GM18505 (cell line): ENCODE measurements at regions not wholly inside any gene's neighbourhood (a gene's known extent, or its start where the extent isn't known, plus 50 kb on each side); places are given as distances from the start of the nearest gene placed in this dataset.
"Not testable (repeated sequence)": the region's sequence is repeated elsewhere in the genome, so short reads cannot be mapped to it uniquely, and the experiment has no call there.

Source experiments
- ATAC-seq: cut with Tn5 transposase; IDR thresholded peaks from one replicate; pipeline ENCODE4 v1.9.1; 2021; ENCODE audit not compliant: unreplicated experiment
- POLR2A ChIP-seq: IDR thresholded peaks from 4 replicates; pipeline ENCODE4 v1.6.1; 2011; ENCODE audit warnings: borderline replicate concordance; ENCODE audit not compliant: insufficient read depth, insufficient read length; ENCODE audit errors: extremely low read depth

GRCh38 chr11:90329043-90329442 is 106.2 kb upstream of the CHORDC1 start:
- TF ChIP-seq POLR2A: no peak

GRCh38 chr11:90326647-90327046 is 103.8 kb upstream of the CHORDC1 start:
- ATAC-seq: no peak
- no peak for TF ChIP-seq POLR2A

More at GRCh38 chr11:90329043-90329442, 106.2 kb upstream of the CHORDC1 start:
- no peak for ATAC-seq

GRCh38 chr11:90323289-90323688 is 100.4 kb upstream of the CHORDC1 start:
- ATAC-seq: no peak

GRCh38 chr11:90321018-90321417 is 98.2 kb upstream of the CHORDC1 start:
- ATAC-seq: no peak
- no peak for TF ChIP-seq POLR2A

More at GRCh38 chr11:90323289-90323688, 100.4 kb upstream of the CHORDC1 start:
- no peak for TF ChIP-seq POLR2A

GRCh38 chr11:90318651-90319050 is 95.8 kb upstream of the CHORDC1 start:
- no peak for TF ChIP-seq POLR2A
- ATAC-seq: no peak

GRCh38 chr11:90310210-90310609 is 87.4 kb upstream of the CHORDC1 start:
- ATAC-seq: no peak
- TF ChIP-seq POLR2A: no peak

GRCh38 chr11:90309693-90310092 is 86.8 kb upstream of the CHORDC1 start:
- TF ChIP-seq POLR2A: no peak
- no peak for ATAC-seq

GRCh38 chr11:90294526-90294925 is 71.7 kb upstream of the CHORDC1 start:
- no peak for ATAC-seq
- TF ChIP-seq POLR2A: no peak

GRCh38 chr11:90294091-90294490 is 71.2 kb upstream of the CHORDC1 start:
- no peak for ATAC-seq
- TF ChIP-seq POLR2A: no peak

- ATAC-seq: no peak
Observed at GRCh38 chr11:90288212-90288821, 65.5 kb upstream of the CHORDC1 start.

GRCh38 chr11:90286640-90287039 is 63.8 kb upstream of the CHORDC1 start:
- no peak for TF ChIP-seq POLR2A
- no peak for ATAC-seq

More at GRCh38 chr11:90288212-90288821, 65.5 kb upstream of the CHORDC1 start:
- no peak for TF ChIP-seq POLR2A

- no peak for TF ChIP-seq POLR2A
Observed at GRCh38 chr11:90284171-90284570, 61.3 kb upstream of the CHORDC1 start.

GRCh38 chr11:90282551-90283071 is 59.8 kb upstream of the CHORDC1 start:
- not testable (repeated sequence) for ATAC-seq

More at GRCh38 chr11:90284171-90284570, 61.3 kb upstream of the CHORDC1 start:
- ATAC-seq: no peak

GRCh38 chr11:90274362-90274761 is 51.5 kb upstream of the CHORDC1 start:
- no peak for ATAC-seq

More at GRCh38 chr11:90274362-90274761, 51.5 kb upstream of the CHORDC1 start:
- TF ChIP-seq POLR2A: no peak
